PC-9 (cell line): ENCODE measurements at regions not wholly inside any gene's neighbourhood (a gene's known extent, or its start where the extent isn't known, plus 50 kb on each side); places are given as distances from the start of the nearest gene placed in this dataset.

Source experiments
- EZH2 ChIP-seq: fragments of 200-600 bp; sonication (generic); IDR thresholded peaks from 2 replicates; pipeline ENCODE4 v1.8.0; 2017; ENCODE audit warnings: antibody characterized with exemption, low read depth
- TF ChIP-seq, protein P1 (sequence below): fragments of 200-600 bp; sonication (generic); conservative IDR thresholded peaks from 2 replicates; pipeline ENCODE4 v1.6.1; 2017; ENCODE audit warnings: mixed run types, antibody characterized with exemption, mild to moderate bottlenecking, moderate library complexity

DNA sequence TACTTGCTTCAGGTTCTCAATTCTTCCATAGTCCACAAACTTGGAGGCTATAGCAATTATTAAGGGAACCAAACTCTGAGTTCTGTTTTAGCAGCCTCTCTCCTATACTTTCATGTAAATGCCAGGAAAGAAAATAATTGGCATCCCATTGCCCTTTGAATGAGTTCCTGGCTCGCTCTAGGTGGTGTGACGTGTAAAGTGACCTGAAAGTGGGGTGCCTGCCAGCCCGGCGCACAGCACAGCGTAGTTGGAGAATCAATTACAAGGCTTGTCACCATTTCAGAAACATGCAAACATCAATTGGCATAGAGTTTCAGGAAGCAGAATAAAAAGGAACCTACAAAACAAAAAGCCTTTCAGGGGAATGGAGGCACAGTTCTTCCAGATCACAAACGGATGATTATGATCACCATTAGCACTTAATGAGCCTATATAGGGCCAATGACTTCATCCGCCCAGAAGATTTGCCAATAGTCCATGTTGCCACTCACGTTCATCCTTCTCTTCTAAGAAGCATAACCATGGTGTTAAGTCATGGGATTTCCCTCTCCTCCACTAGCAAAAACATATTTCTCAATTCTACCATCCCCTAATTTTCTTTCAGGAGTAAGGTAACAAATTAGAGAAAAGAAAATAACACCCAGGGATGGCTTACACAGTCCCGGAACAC is 354.6 kb upstream of the ADGRL2 start:
- no peak for TF ChIP-seq EZH2
- TF ChIP-seq, protein P1, sequence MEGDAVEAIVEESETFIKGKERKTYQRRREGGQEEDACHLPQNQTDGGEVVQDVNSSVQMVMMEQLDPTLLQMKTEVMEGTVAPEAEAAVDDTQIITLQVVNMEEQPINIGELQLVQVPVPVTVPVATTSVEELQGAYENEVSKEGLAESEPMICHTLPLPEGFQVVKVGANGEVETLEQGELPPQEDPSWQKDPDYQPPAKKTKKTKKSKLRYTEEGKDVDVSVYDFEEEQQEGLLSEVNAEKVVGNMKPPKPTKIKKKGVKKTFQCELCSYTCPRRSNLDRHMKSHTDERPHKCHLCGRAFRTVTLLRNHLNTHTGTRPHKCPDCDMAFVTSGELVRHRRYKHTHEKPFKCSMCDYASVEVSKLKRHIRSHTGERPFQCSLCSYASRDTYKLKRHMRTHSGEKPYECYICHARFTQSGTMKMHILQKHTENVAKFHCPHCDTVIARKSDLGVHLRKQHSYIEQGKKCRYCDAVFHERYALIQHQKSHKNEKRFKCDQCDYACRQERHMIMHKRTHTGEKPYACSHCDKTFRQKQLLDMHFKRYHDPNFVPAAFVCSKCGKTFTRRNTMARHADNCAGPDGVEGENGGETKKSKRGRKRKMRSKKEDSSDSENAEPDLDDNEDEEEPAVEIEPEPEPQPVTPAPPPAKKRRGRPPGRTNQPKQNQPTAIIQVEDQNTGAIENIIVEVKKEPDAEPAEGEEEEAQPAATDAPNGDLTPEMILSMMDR: no peak
